Gastroesophageal sphincter (tissue), 3 donors: ENCODE measurements at regions not wholly inside any gene's neighbourhood (a gene's known extent, or its start where the extent isn't known, plus 50 kb on each side); places are given as distances from the start of the nearest gene placed in this dataset.

ENCODE experiments used
- CTCF ChIP-seq, 4 experiments: fragments of 200-600 bp in 2 of 4; fragments of 450-650 bp in 2 of 4; sonication (generic) in 1 of 4; IDR thresholded peaks; one replicate each; pipeline ENCODE4 v1.5.1; 2017 to 2019; ENCODE audit warnings: antibody characterized with exemption in 4 of 4, mild to moderate bottlenecking in 2 of 4, moderate library complexity in 2 of 4
- EP300 ChIP-seq: sonication (generic); formaldehyde crosslinking; IDR thresholded peaks from one replicate; pipeline ENCODE4 v1.6.1; 2017; ENCODE audit warnings: antibody characterized with exemption, mild to moderate bottlenecking
- POLR2A ChIP-seq, 2 donors: fragments of 450-650 bp; IDR thresholded peaks; one replicate each; pipeline ENCODE4 v1.6.1; 2017; ENCODE audit warnings: antibody characterized with exemption in 2 of 2, mild to moderate bottlenecking in 2 of 2, moderate library complexity in 1 of 2
- POLR2AphosphoS5 ChIP-seq: sonication (generic); formaldehyde crosslinking; IDR thresholded peaks from one replicate; pipeline ENCODE4 v1.6.1; 2017; ENCODE audit warnings: antibody characterized with exemption

- TF ChIP-seq CTCF (IDR thresholded peaks at IDR 0.05): no peak
- TF ChIP-seq POLR2AphosphoS5: no peak
- TF ChIP-seq POLR2A (IDR thresholded peaks at IDR 0.05): no peak
- TF ChIP-seq EP300: no peak
These were observed 63.9 kb upstream of the PGRMC2 start for GRCh38 chr4:128351502-128351901.
